ENCODE measurements at regions not wholly inside any gene's neighbourhood (a gene's known extent, or its start where the extent isn't known, plus 50 kb on each side); places are given as distances from the start of the nearest gene placed in this dataset.

GRCh38 chr4:10184501-10184938, 67.9 kb upstream of the WDR1 start:
- Histone ChIP-seq H3K9me3 (no peaks in the 10 kb centered on the region), H3K27me3 (no peaks in the 10 kb centered on the region), H3K36me3 (no peaks in the 10 kb centered on the region), H3K4me1 (no peaks in the 10 kb centered on the region), H3K4me3 (no peak overlapping the region), H3K27ac (no peak overlapping the region)
- 77% methylated on average over 7 of the region's 7 CpGs for WGBS
- TF ChIP-seq POLR2A (IDR thresholded peaks at IDR 0.05) (no peak), POLR2AphosphoS5 (IDR thresholded peaks at IDR 0.05) (no peak), EP300 (IDR thresholded peaks at IDR 0.05) (no peak), CTCF (IDR thresholded peaks at IDR 0.05) (no peak)
- no peak for DNase-seq (ENCODE audit: low spot score in 2 of 2)

- Histone ChIP-seq H3K4me3 (no peak overlapping the region), H3K9me3 (no peaks in the 10 kb centered on the region), H3K4me1 (no peaks in the 10 kb centered on the region), H3K36me3 (no peaks in the 10 kb centered on the region), H3K27me3 (no peaks in the 10 kb centered on the region), H3K27ac (no peak overlapping the region)
- 44% methylated on average over 5 of the region's 5 CpGs for WGBS
- no peak for DNase-seq (ENCODE audit: low spot score in 2 of 2)
- TF ChIP-seq POLR2AphosphoS5 (IDR thresholded peaks at IDR 0.05) = no peak
Measured at GRCh38 chr4:10184041-10184440, 67.4 kb upstream of the WDR1 start.

GRCh38 chr4:10183462-10183861, 66.9 kb upstream of the WDR1 start:
- no peaks in the 10 kb centered on the region for H3K27me3 ChIP-seq
- H3K27ac ChIP-seq = no peak overlapping the region
- 58% methylated on average over 1 of the region's 1 CpG for WGBS
- H3K4me3 ChIP-seq = no peak overlapping the region
- TF ChIP-seq POLR2AphosphoS5 (IDR thresholded peaks at IDR 0.05) = no peak
- no peak for TF ChIP-seq CTCF (IDR thresholded peaks at IDR 0.05)
- no peak for TF ChIP-seq POLR2A (IDR thresholded peaks at IDR 0.05)
- TF ChIP-seq EP300 (IDR thresholded peaks at IDR 0.05) = no peak
- H3K4me1 ChIP-seq = no peaks in the 10 kb centered on the region
- no peaks in the 10 kb centered on the region for H3K36me3 ChIP-seq
- DNase-seq (ENCODE audit: low spot score in 2 of 2) = no peak
- no peaks in the 10 kb centered on the region for H3K9me3 ChIP-seq

GRCh38 chr4:10182446-10183424, 66.1 kb upstream of the WDR1 start:
- TF ChIP-seq POLR2AphosphoS5 (IDR thresholded peaks at IDR 0.05) (no peak), POLR2A (IDR thresholded peaks at IDR 0.05) (no peak), EP300 (IDR thresholded peaks at IDR 0.05) (no peak), CTCF (IDR thresholded peaks at IDR 0.05) (no peak)
- no peak for DNase-seq (ENCODE audit: low spot score in 2 of 2)
- 72% methylated on average over 6 of the region's 6 CpGs for WGBS
- Histone ChIP-seq H3K9me3 (no peaks in the 10 kb centered on the region), H3K4me1 (no peaks in the 10 kb centered on the region), H3K27me3 (no peaks in the 10 kb centered on the region), H3K27ac (no peak overlapping the region), H3K36me3 (no peaks in the 10 kb centered on the region), H3K4me3 (no peak overlapping the region)

- 86% methylated on average over 8 of the region's 8 CpGs for WGBS
- no peak for TF ChIP-seq EP300 (IDR thresholded peaks at IDR 0.05)
- TF ChIP-seq POLR2AphosphoS5 (IDR thresholded peaks at IDR 0.05) = no peak
- no peak for TF ChIP-seq POLR2A (IDR thresholded peaks at IDR 0.05)
- TF ChIP-seq CTCF (IDR thresholded peaks at IDR 0.05) = no peak
- H3K36me3 ChIP-seq = no peaks in the 10 kb centered on the region
- no peak for DNase-seq (ENCODE audit: low spot score in 2 of 2)
- no peaks in the 10 kb centered on the region for H3K9me3 ChIP-seq
- no peak overlapping the region for H3K27ac ChIP-seq
- no peaks in the 10 kb centered on the region for H3K4me1 ChIP-seq
- no peaks in the 10 kb centered on the region for H3K27me3 ChIP-seq
- H3K4me3 ChIP-seq = no peak overlapping the region
Measured at GRCh38 chr4:10181745-10182445, 65.3 kb upstream of the WDR1 start.
